Parathyroid adenoma (tissue), 2 donors: ENCODE measurements at regions not wholly inside any gene's neighbourhood (a gene's known extent, or its start where the extent isn't known, plus 50 kb on each side); places are given as distances from the start of the nearest gene placed in this dataset.

Experiments used
- H2AFZ ChIP-seq: fragments of 300-600 bp; sonication (generic); one replicate; pipeline ENCODE4 v1.7.0; 2017; ENCODE audit warnings: antibody characterized with exemption, mild to moderate bottlenecking
- H3K27ac ChIP-seq: fragments of 300-600 bp; sonication (generic); one replicate; pipeline ENCODE4 v1.7.0; 2017
- H3K27me3 ChIP-seq: fragments of 300-600 bp; sonication (generic); one replicate; pipeline ENCODE4 v1.7.0; 2017; ENCODE audit warnings: low read length; ENCODE audit not compliant: control insufficient read depth, insufficient read depth
- H3K36me3 ChIP-seq: fragments of 300-600 bp; sonication (generic); one replicate; pipeline ENCODE4 v1.7.0; 2017; ENCODE audit warnings: low read length; ENCODE audit not compliant: control insufficient read depth, insufficient read depth
- H3K4me1 ChIP-seq: fragments of 300-600 bp; sonication (generic); one replicate; pipeline ENCODE4 v1.7.0; 2017; ENCODE audit warnings: control low read depth
- H3K4me2 ChIP-seq: fragments of 300-600 bp; sonication (generic); one replicate; pipeline ENCODE4 v1.7.0; 2017; ENCODE audit warnings: low read length
- H3K4me3 ChIP-seq: fragments of 300-600 bp; sonication (generic); one replicate; pipeline ENCODE4 v1.7.0; 2017; ENCODE audit warnings: low read depth, low read length
- H3K79me2 ChIP-seq: fragments of 300-600 bp; sonication (generic); one replicate; pipeline ENCODE4 v1.7.0; 2017; ENCODE audit warnings: control low read depth
- H3K9ac ChIP-seq: fragments of 300-600 bp; sonication (generic); one replicate; pipeline ENCODE4 v1.7.0; 2017; ENCODE audit warnings: mild to moderate bottlenecking
- H3K9me3 ChIP-seq: fragments of 300-600 bp; sonication (generic); one replicate; pipeline ENCODE4 v1.7.0; 2017; ENCODE audit warnings: low read length; ENCODE audit not compliant: control insufficient read depth
- CTCF ChIP-seq: fragments of 300-600 bp; sonication (generic); IDR thresholded peaks from one replicate; pipeline ENCODE4 v1.7.0; 2017; ENCODE audit warnings: antibody characterized with exemption, mild to moderate bottlenecking
- donor health status: primary hyperparathyroidism.

- no peak overlapping the region for H3K4me3 ChIP-seq
- no peak for TF ChIP-seq CTCF
- H3K27me3 ChIP-seq, result no peaks in the 10 kb centered on the region
- H2AFZ ChIP-seq, result no peak overlapping the region
- H3K4me2 ChIP-seq, result no peak overlapping the region
- H3K9me3 ChIP-seq, result no peaks in the 10 kb centered on the region
- H3K27ac ChIP-seq, result no peak overlapping the region
- H3K79me2 ChIP-seq, result no peaks in the 10 kb centered on the region
- no peaks in the 10 kb centered on the region for H3K4me1 ChIP-seq
- no peak overlapping the region for H3K9ac ChIP-seq
- no peaks in the 10 kb centered on the region for H3K36me3 ChIP-seq
Observed at GRCh38 chr18:2188258-2188657, 383.0 kb downstream of the METTL4 start.

- Histone ChIP-seq H2AFZ (no peak overlapping the region), H3K27ac (no peak overlapping the region), H3K36me3 (no peaks in the 10 kb centered on the region), H3K9me3 (no peaks in the 10 kb centered on the region), H3K27me3 (no peaks in the 10 kb centered on the region), H3K4me2 (no peak overlapping the region), H3K4me3 (no peak overlapping the region), H3K9ac (no peak overlapping the region), H3K79me2 (no peaks in the 10 kb centered on the region), H3K4me1 (no peaks in the 10 kb centered on the region)
- no peak for TF ChIP-seq CTCF
Observed at GRCh38 chr18:2191180-2191790, 380.0 kb downstream of the METTL4 start.

GRCh38 chr18:2192562-2192961, 378.7 kb downstream of the METTL4 start:
- Histone ChIP-seq H3K27me3 (no peaks in the 10 kb centered on the region), H3K4me2 (no peak overlapping the region), H3K4me1 (no peaks in the 10 kb centered on the region), H2AFZ (no peak overlapping the region), H3K9me3 (no peaks in the 10 kb centered on the region), H3K79me2 (no peaks in the 10 kb centered on the region), H3K4me3 (no peak overlapping the region), H3K36me3 (no peaks in the 10 kb centered on the region), H3K9ac (no peak overlapping the region), H3K27ac (no peak overlapping the region)
- TF ChIP-seq CTCF, result no peak

GRCh38 chr18:2197946-2198345, 373.4 kb downstream of the METTL4 start:
- H3K27ac ChIP-seq, result no peak overlapping the region
- no peak overlapping the region for H3K4me2 ChIP-seq
- no peaks in the 10 kb centered on the region for H3K4me1 ChIP-seq
- H3K36me3 ChIP-seq, result no peaks in the 10 kb centered on the region
- no peak overlapping the region for H2AFZ ChIP-seq
- no peaks in the 10 kb centered on the region for H3K79me2 ChIP-seq
- H3K27me3 ChIP-seq, result no peaks in the 10 kb centered on the region
- no peak for TF ChIP-seq CTCF
- H3K4me3 ChIP-seq, result no peak overlapping the region
- no peak overlapping the region for H3K9ac ChIP-seq
- no peaks in the 10 kb centered on the region for H3K9me3 ChIP-seq

GRCh38 chr18:2199060-2199459, 372.2 kb downstream of the METTL4 start:
- H3K4me1 ChIP-seq, result no peaks in the 10 kb centered on the region
- no peaks in the 10 kb centered on the region for H3K79me2 ChIP-seq
- TF ChIP-seq CTCF, result no peak
- H3K27me3 ChIP-seq, result no peaks in the 10 kb centered on the region
- no peak overlapping the region for H3K9ac ChIP-seq
- H2AFZ ChIP-seq, result no peak overlapping the region
- no peaks in the 10 kb centered on the region for H3K9me3 ChIP-seq
- H3K27ac ChIP-seq, result no peak overlapping the region
- no peak overlapping the region for H3K4me3 ChIP-seq
- H3K36me3 ChIP-seq, result no peaks in the 10 kb centered on the region
- no peak overlapping the region for H3K4me2 ChIP-seq
